H1 (cell line): ENCODE measurements at regions not wholly inside any gene's neighbourhood (a gene's known extent, or its start where the extent isn't known, plus 50 kb on each side); places are given as distances from the start of the nearest gene placed in this dataset.

Experiments
- CEBPB ChIP-seq: IDR thresholded peaks from 2 replicates; pipeline ENCODE4 v1.6.1; 2012; ENCODE audit warnings: low read depth, low read length
- CHD7 ChIP-seq: fragments of 300-600 bp; sonication (generic); IDR thresholded peaks from 2 replicates; pipeline ENCODE4 v1.7.1; 2012; ENCODE audit warnings: low read length, moderate library complexity, mild to moderate bottlenecking, inconsistent platforms; ENCODE audit not compliant: insufficient replicate concordance
- KDM5A ChIP-seq: fragments of 200-600 bp; IDR thresholded peaks from 2 replicates; pipeline ENCODE4 v1.7.1; 2012; ENCODE audit warnings: mild to moderate bottlenecking, low read length, inconsistent platforms, mixed read lengths
- MAFK ChIP-seq: IDR thresholded peaks from 2 replicates; pipeline ENCODE4 v1.6.1; 2012; ENCODE audit warnings: low read depth, mild to moderate bottlenecking, improper control_type of control experiment, low read length
- MAX ChIP-seq: IDR thresholded peaks from 2 replicates; pipeline ENCODE4 v1.6.1; 2012; ENCODE audit warnings: inconsistent platforms
- SUZ12 ChIP-seq: fragments of 200-600 bp; sonication (generic); IDR thresholded peaks from 2 replicates; pipeline ENCODE4 v1.6.1; 2012; ENCODE audit warnings: mild to moderate bottlenecking, inconsistent platforms, low read length, moderate library complexity, mixed read lengths
- TEAD4 ChIP-seq: IDR thresholded peaks from 2 replicates; pipeline ENCODE4 v1.6.1; 2012; ENCODE audit warnings: low read depth, low read length, inconsistent platforms, mixed read lengths

GRCh38 chr12:46917821-46918220 lies 92.0 kb upstream of the SLC38A4 start (continued):
- no peak for TF ChIP-seq CHD7
- TF ChIP-seq TEAD4: no peak
- TF ChIP-seq CEBPB: no peak
- TF ChIP-seq MAFK: no peak
- TF ChIP-seq MAX: no peak
- no peak for TF ChIP-seq KDM5A
- no peak for TF ChIP-seq SUZ12
- TF ChIP-seq, all 59 proteins: peak for 0
